ENCODE measurements at regions not wholly inside any gene's neighbourhood (a gene's known extent, or its start where the extent isn't known, plus 50 kb on each side); places are given as distances from the start of the nearest gene placed in this dataset.

DNA sequence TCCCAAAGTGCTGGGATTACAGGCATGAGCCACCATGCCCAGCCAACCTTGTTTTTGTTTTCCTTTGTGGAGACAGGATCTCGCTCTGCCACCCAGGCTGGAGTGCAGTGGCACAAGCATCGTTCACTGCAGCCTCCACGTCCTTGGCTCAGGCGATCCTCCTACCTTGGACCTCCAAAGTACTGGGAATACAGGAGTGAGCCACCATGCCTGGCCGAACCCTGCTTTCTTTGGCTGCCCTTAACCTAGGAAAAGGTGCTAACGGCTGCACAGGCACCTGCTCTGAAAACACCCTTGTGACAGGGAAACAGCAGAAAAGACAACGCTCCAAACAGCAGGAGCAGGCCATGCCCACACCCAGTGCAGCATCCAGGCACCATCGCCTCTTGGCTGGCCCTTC lies 71.9 kb downstream of the OAT start:
- Histone ChIP-seq H3K4me3 (no peak overlapping the region), H3K9me3 (no peaks in the 10 kb centered on the region), H3K36me3 (ENCODE audit: low read depth) (no peaks in the 10 kb centered on the region), H3K4me1 (ENCODE audit: low read depth) (no peaks in the 10 kb centered on the region)
- ATAC-seq (no peak), DNase-seq (no peak)
- intact Hi-C loops (cut with DNase I, micrococcal nuclease): no loop called here
- TF ChIP-seq, protein P1, sequence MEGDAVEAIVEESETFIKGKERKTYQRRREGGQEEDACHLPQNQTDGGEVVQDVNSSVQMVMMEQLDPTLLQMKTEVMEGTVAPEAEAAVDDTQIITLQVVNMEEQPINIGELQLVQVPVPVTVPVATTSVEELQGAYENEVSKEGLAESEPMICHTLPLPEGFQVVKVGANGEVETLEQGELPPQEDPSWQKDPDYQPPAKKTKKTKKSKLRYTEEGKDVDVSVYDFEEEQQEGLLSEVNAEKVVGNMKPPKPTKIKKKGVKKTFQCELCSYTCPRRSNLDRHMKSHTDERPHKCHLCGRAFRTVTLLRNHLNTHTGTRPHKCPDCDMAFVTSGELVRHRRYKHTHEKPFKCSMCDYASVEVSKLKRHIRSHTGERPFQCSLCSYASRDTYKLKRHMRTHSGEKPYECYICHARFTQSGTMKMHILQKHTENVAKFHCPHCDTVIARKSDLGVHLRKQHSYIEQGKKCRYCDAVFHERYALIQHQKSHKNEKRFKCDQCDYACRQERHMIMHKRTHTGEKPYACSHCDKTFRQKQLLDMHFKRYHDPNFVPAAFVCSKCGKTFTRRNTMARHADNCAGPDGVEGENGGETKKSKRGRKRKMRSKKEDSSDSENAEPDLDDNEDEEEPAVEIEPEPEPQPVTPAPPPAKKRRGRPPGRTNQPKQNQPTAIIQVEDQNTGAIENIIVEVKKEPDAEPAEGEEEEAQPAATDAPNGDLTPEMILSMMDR (IDR thresholded peaks at IDR 0.05): no peak

DNA sequence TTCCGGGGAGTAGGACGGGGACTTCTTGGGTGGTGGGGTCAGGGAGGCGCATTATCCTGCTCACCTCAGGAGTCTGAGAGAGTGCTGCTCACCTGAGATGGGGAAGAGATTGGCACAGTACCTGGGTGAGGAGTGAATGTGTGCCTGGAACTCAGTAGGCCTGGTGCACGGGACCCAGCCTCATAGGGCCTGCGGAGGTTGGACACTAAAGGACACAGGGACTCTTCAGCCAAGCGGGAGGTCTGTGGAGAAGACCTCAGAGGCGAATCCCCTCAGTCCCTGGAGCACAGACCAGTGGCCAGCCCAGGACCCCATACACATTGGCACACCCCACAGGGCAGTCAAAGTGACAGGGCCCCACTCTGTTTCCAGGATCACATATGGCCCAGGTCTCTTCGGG lies 73.2 kb downstream of the OAT start:
- ATAC-seq: no peak
- DNase-seq: no peak
- intact Hi-C loops (cut with DNase I, micrococcal nuclease): no loop called here

DNA sequence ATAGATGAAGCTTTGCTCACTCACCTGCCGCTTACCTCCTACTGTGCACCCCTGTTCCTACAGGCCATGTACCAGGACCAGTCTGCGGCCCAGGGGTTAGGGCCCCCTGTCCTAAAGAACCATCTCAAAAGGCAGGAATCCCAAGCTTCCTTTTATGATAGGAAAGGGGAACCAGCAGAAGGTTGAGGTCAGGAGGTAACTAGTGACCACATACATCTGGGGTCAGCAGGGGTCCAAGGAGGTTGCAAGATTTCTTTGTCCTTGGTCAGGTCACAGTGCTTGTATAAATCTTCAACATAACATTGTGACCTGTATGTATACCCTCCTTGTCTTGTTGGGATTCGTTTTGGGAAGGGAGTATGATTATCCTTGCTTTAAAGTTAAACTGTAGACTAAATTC lies 73.8 kb downstream of the OAT start:
- TF ChIP-seq, protein P1 (IDR thresholded peaks at IDR 0.05): no peak
- no peak for ATAC-seq

More for the DNA sequence above, 73.2 kb downstream of the OAT start:
- Histone ChIP-seq H3K4me3 (no peak overlapping the region), H3K9me3 (no peaks in the 10 kb centered on the region), H3K36me3 (ENCODE audit: low read depth) (no peaks in the 10 kb centered on the region), H3K4me1 (ENCODE audit: low read depth) (no peaks in the 10 kb centered on the region)
- TF ChIP-seq, protein P1 (IDR thresholded peaks at IDR 0.05): no peak

DNA sequence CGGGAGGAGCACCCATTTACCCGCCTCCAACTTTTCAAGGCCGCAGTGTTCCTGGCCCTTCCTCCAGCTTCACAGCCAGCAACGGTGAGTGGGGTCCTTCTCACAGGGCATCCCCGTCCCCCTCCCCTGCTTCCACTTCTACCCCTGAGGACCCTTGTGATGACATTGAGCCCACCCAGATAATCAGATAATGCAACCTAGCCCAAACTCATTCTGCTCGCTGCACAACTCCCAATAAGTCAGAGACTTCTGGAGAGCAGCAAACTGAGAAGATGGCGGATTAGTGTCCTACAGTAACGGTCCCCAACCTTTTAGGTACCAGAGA lies 74.5 kb downstream of the OAT start:
- ATAC-seq (no peak), DNase-seq (no peak)
- intact Hi-C loops (cut with DNase I, micrococcal nuclease): no loop called here
- Histone ChIP-seq H3K4me1 (ENCODE audit: low read depth) (no peaks in the 10 kb centered on the region), H3K4me3 (no peak overlapping the region), H3K36me3 (ENCODE audit: low read depth) (no peaks in the 10 kb centered on the region), H3K9me3 (no peaks in the 10 kb centered on the region)
- TF ChIP-seq, protein P1 (IDR thresholded peaks at IDR 0.05): no peak

More for the DNA sequence above, 73.8 kb downstream of the OAT start:
- H3K9me3 ChIP-seq: no peaks in the 10 kb centered on the region
- no peaks in the 10 kb centered on the region for H3K4me1 ChIP-seq (ENCODE audit: low read depth)
- no peak overlapping the region for H3K4me3 ChIP-seq
- DNase-seq: no peak
- intact Hi-C loops (cut with DNase I, micrococcal nuclease): no loop called here
- no peaks in the 10 kb centered on the region for H3K36me3 ChIP-seq (ENCODE audit: low read depth)

GRCh38 chr10:124343351-124344265 lies 75.1 kb downstream of the OAT start:
- H3K9me3 ChIP-seq: no peaks in the 10 kb centered on the region
- intact Hi-C loops (cut with DNase I, micrococcal nuclease): no loop called here
- no peaks in the 10 kb centered on the region for H3K36me3 ChIP-seq (ENCODE audit: low read depth)
- DNase-seq (no peak), ATAC-seq (no peak)
- no peak overlapping the region for H3K4me3 ChIP-seq
- TF ChIP-seq, protein P1 (IDR thresholded peaks at IDR 0.05): no peak
- no peaks in the 10 kb centered on the region for H3K4me1 ChIP-seq (ENCODE audit: low read depth)
